KBM-7 (cell line): ENCODE measurements at regions not wholly inside any gene's neighbourhood (a gene's known extent, or its start where the extent isn't known, plus 50 kb on each side); places are given as distances from the start of the nearest gene placed in this dataset.

Experiments
- DNase-seq: peaks from one replicate; pipeline ENCODE4 v3.0.0-alpha.2; 2015
- in situ Hi-C: fragments of 300-500 bp; cut with MboI; formaldehyde crosslinking; loops from 2 replicates; pipeline ENCODE4 v1.14.3; 2020; ENCODE audit warnings: low sequenced_read_pairs, low pct_unique_long_range_greater_than_20kb, mixed read lengths

DNA sequence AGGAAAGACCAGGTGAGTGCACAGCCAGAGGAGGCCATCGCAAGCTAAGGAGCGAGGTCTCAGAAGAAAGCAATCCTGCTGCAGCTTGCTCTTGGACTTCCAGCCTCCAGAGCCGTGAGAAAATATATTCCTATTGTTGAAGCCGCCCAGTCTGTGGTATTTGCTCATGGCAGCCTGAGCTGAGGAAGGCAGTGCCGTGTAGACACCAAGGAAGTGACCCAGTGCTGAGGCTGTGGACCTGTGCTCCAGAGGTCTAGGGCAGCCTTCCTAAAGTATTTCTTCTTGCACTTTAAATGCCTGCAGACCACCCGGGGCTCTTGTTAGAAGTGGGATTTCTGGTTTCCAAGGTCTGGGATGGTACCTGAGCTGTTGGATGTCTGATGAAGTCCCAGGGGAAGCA, 158.5 kb upstream of the KL start:
- in situ Hi-C loops: no loop called here
- DNase-seq: no peak

DNA sequence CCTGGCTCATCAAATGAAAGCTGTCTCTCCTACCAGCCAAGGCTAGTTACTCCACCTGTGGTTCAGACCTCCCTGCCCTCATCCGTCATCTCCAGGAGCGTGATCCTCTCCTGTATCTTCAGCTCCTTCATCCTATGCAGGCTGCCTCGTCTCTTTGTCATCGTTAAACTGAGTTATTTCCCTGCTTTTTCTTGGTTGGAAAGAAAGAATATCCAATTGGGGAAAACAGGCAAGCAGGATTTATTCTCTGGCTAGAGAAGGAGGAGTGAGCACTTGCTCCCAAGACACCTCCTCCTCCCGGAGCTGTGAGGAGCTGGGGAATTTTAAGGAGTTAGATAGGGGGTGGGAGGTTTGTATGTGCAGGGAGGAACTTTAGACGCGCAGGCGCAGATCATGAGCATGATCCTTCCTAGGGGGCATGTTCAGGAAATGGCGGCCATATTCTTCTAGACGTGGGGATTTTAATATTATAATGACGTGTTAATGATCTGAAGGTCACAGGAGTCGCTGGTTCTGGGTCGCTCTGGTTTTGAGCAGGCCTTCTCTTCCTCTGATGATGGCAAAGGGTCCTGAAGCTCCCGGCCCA, 156.4 kb upstream of the KL start:
- in situ Hi-C loops: no loop called here
- no peak for DNase-seq

DNA sequence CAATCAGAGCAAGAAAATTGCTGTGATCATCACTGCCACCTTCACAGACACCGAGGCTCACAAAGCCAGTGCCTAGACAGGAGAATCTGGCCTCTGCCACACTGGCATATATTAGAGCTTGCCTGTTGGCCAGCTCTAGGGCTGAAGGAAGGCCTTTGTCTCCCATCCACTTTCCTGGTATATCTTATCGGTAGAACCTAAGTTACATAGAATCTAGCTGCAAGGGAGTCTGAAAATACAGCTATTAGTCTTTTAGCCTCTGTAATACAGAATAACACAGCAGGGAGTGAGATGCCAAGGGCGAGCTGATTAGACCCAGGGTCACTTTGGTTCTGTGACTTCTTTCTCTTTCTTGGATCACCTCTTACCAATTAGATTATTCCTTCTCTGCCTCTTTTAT, 154.9 kb upstream of the KL start:
- in situ Hi-C loops: no loop called here
- DNase-seq: no peak

DNA sequence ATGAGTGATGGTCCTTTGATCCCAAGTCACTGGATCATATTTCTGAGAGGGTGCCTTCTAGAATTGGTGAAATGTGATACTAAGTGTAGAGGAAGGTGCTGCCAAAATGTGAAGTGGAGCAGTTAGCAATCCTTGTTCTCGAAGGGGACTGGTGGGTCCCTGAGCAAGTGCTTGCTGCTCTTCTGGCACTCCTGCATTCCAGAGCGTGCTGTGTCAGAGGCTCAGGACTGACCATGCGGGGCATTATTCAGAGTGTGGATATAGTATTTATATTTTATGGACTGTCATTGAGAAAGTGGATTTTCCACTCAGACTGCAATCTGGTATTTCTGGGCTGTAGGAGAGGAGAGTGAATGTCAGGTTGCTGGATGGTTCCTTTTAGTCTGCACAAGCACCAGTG, 152.6 kb upstream of the KL start:
- in situ Hi-C loops: no loop called here
- no peak for DNase-seq

DNA sequence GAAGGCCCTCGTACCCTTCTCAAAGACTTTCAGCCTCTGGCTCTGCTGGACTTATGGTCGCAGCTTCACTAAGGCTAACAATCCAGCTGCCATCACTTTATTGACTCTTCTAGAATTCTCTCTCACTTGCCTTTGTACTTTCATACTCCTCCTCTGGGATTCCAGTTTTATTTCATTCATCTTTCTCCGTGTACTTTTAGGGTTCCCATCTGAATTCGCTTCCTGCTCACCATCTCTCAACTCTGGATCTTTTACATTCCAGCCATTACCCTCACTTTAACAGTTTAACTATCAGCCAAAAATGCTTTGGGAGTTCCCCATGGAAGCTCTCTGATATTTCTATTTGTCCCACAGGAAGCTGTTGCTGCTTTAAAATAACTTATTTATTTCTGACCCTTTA, 149.3 kb upstream of the KL start:
- no peak for DNase-seq
- in situ Hi-C loops: no loop called here

DNA sequence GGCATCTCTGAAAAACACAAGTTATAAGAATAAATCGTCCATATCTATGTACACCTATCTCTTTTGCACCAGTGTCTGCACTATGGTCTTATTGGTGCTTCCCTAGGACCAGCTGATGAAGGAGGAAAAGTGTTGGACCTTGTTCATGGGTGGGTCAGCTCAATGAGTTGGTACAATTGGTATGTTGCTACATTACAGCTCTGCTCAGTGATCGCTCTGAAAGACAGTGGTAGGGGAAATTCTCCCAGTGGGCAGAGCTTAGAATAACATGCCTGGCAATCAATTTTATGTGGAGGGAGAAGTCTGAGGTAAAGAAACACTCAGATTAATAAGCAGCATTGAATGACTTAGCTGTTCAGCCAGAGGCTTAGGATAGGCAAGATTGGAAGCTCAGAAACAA, 138.7 kb upstream of the KL start:
- in situ Hi-C loops: no loop called here
- no peak for DNase-seq

DNA sequence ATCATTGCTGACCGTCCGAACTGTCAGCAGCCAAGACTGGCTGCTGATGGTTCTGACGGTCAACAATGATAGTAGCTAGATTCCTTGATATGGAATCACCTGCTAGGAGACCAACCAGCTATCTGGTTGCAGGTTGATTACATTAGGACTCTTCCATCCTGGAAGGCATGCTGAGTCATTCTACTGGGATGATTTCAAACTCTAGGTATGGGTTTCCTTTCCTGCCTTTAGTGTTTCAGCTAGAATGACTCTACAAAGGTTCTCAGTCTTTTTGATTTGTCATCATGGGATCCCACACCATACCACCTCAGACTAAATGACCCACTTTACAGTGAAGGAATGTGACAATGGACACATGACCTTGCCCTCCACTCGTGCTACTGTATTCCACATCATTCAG, 138.1 kb upstream of the KL start:
- no peak for DNase-seq
- in situ Hi-C loops: no loop called here

DNA sequence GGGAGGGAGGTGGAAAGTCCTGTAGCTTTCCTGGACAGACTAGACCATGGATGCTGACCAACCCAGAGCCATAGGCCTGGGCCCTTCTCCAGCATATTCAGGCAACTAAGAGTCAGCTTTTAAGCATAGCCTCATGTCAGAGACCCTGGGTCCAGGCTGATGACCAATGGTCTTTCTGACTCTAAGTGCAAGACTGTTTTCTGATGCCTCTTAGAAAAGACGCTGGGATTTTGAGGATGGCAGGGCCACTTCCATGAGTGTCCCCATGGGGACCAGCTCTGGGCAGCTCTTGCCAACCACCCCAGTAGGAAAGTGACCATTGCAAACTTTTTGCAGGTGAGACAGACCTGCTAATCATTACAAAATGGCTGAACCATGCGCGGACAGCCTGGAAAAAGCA, 135.6 kb upstream of the KL start:
- in situ Hi-C loops: no loop called here
- no peak for DNase-seq

DNA sequence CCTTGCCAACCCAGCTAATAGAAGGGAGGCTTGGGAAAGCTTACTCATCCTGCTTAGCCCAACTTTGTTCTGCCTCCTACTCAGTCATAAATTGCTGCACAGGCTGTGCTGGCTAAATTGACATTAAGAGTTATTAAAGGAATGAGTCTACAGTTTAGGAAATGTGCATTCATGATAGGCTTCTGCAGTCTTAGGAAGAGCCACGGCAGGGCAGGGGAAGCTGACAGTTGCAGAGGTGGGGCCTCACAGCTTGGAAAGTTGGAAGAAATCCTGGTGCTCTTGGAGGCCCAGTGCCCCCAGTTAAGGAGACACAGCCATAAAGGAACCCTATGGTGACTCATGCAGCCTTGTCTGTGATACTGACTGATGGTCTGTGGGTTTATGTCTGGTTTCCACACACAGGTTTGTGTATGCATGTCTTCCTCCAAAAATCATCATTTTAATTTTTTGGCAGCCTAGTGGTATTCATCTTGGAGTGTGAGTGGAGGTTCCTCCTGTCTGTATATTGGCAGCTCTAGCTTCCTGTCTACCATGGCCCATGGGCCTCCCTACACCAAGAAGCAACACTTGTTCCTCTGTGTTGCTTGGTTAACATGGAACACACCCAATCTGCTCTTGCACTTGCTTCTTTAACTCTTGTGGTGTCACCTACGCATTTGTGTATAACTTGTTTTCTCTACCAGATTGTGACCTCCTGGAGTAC, 135.0 kb upstream of the KL start:
- no peak for DNase-seq
- in situ Hi-C loops: no loop called here

DNA sequence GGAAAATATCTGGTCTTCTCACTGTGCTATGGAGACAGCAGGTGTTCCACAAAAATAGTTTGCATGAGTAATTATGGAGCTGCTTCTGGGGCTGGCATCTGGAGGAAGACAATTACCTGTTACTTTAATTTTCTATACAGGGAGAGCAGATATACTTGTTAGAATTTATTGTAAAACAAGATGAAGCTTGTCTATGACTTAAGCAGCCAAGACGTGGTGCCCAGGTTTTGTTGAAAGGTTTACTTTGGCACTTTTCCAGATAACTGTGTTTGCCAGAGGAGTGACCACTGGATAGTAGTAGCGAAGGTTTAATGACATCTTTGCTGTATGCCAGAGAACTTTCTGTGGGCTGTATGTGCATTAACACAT, 134.5 kb upstream of the KL start:
- DNase-seq: no peak
- in situ Hi-C loops: no loop called here

DNA sequence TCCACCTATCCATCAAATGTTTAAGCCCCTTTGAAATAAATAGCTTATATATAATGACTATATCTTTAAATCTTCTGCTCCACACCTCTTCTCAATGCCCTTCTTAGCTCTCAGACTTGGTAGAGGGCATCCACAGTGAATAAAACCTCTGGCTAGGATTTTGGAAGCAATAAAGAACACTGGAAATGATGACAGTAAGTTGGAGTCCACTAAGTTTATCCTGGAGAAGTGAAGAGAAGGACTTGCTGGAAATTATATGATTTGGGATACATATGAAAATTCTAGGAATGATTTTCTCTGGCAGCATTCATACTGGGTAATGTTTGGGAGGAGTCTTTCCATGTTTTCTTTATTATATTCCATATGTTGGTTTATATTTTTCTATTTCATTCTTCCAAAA, 133.5 kb upstream of the KL start:
- no peak for DNase-seq
- in situ Hi-C loops: no loop called here

DNA sequence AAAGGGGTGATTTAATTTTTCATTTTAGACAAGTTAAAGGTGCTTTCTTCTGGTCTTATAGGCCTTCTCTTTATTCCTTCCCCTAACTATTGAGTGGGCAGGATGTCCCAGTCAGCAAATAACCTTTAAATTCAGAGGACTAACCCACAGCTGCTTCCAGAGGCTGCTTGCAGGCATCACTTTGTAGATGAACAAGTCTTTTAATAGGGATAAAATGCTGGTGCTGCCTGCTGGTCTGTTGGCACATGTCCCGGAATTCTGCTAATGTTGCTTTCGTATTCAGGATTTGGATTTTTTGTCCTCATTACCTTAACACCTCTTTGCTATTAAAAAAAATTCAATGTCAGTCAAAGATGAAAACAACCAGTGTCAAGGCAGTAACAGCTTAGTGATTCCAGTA, 132.7 kb upstream of the KL start:
- in situ Hi-C loops: no loop called here
- DNase-seq: no peak

DNA sequence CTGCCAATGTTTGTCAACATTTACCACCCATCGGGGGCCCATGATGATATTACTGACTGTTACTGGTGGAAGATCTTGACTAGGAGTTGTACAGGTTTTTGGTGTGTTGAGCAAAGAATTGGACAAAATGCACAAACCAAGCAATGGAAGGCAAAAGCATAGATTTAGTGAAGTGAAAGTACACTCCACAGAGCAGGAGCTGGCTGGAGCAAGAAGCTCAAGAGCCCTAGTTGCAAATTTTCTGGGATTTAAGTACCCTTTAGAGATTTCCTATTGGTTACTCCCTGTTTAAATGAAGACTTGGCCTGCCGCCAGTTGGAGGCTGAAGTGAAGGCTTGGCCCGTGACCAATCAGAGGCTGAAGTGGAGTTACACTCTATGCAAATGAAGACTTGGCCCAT, 128.6 kb upstream of the KL start:
- in situ Hi-C loops: no loop called here
- no peak for DNase-seq

DNA sequence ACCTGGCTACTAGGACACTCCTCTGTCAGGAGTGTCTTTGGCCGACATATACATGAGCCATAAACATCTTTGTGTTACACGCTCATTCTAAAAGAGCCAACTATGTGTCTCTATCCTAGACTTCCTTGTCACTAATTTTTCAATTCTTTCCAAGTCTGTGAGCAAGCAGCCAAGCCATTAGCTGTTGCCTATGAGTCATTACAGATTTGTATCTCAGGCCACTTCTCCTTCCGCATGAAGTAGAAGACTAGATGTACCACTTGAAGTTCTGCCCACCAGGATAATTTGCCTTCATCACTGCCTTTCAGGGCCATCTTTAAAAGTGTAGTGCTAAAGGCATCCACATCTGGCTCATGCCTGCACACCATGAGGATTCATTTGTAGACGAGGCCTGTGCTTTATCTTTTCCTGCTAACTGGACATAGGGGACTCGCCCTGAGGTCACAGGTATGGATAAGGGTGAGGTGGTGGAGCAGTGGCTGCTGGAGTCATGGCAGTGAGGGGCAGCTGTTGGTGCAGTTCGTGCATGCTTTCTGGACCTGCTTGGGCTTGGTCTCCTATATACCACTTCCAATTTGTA, 126.1 kb upstream of the KL start:
- in situ Hi-C loops: no loop called here
- DNase-seq: no peak

DNA sequence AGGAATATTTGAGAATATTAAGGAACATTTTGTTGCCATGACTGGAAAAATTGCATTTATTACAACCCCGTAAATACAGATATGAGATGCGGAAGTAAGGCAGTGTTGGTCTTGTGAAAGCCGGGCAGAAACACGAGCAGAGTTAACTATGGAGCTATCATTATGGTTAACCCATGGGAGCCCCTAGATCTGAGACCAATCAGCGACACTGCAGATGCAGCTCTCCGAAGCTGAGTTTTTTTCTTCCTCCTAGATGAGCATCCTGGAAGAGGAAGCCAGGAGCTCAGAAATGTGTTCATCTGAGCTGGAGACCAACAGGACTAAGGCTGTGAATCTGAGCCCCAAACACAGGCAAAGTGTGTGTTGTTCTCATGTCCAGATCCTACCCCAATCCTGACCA, 123.0 kb upstream of the KL start:
- no peak for DNase-seq
- in situ Hi-C loops: no loop called here

DNA sequence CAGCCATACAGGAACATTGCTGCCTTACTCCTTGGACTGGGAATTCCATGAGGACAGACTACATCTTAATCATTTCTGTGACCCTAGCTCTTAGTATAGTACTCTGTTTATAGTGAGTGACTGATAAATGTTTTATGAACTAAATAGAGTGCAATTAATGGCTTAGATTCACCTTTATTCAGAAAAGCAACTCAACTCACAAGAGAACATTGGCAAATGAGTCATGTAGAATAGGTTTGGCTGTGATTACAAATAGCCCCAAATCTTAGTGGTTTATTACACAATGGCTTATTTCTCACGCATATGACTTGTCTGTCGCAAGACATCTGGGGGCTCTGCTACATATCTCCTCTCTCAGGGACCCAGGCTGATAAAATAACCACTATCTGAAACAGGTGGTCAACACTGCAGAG, 121.6 kb upstream of the KL start:
- in situ Hi-C loops: no loop called here
- DNase-seq: peak; percentile 27

DNA sequence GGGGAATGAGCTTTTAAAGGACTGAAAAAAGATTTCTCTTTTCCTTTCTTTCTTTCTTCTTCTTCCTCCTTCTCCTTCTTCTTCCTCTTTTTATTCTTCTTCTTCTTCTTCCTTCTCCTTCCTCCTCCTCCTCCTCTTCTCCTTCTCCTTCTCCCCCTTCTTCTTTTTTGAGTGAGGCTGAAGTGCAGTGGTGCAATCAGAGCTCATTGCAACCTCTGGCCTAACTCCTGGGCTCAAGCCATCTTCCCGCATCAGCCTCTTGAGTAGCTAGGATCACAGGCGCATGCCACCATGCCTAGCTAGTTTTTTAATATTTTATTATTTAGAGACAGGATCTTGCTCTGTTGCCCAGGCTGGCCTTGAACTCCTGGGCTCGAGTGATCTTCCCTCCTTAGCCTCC, 120.9 kb upstream of the KL start:
- no peak for DNase-seq
- in situ Hi-C loops: no loop called here

DNA sequence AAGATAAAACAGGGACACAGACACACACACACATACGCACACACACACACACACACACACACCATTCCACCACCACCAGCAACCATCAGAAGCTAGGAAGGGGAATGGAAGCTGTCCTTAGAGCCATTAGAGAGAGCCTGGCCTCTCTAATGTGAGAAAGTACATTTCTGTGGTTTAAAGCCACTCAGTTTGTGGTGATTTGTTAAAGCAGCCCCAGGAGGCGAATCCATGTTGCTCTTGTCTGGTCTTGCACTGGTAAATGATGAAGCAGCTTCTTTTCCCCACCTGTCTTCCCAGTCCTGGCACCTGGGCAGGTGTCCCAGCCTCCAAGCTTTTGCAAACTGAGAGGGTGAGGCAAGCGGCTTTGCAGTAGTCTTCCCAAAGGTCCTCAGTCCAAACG, 118.9 kb upstream of the KL start:
- in situ Hi-C loops: no loop called here
- no peak for DNase-seq

DNA sequence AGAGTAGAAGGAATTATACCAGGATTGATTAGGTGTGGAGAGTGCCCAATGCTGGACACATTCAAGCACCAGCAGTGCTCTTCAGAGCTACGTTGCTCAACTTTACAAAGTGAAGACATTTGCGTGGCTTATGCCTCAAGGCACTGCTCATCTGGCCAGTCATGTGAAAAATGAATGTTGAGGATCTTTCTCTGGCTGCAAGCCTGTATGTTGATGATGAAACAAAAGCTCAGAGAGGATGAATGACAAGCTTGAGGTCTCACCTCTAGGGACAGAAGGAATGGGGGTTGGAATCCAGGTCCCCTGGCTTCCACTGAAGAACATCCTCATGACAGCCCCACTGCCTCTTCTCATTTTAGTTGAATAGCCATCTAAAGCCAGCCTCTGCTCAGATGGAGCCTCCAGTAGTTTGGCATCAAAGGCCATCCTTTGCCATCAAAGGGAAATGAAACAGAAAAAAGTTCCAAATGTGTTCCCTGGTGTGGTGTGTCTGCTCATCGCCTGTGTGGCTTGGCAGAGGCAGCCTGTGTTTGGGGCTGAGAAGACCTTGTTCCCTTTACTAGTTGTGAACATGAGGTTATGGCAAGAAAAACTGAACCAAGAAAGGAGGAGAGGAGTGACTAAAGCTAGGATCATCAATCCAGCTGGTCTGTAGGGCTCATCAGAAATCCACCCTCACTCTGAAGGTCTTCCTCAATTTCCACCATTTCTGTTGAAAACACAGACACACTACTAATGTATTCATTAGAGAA, 114.0 kb upstream of the KL start:
- in situ Hi-C loops: no loop called here
- DNase-seq: no peak

DNA sequence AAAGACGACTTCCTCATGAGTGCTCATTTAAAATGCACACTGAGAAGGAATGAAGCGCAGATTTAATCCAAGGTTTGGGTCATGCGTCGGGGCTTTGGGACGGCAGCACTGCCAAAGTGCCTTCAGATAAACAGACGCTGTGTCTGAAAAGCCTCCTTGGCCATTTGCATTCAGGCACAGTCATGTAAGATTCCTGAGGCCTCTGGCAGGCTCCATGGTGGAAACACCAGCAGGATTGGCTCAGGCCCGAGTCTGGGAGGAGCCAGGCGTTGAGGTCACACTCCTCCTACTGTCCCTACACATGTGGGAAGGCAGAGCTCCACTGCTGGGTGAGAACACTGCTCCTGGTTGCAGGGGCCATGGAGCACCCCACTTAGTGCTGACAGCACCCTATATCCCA, 113.3 kb upstream of the KL start:
- in situ Hi-C loops: no loop called here
- no peak for DNase-seq

DNA sequence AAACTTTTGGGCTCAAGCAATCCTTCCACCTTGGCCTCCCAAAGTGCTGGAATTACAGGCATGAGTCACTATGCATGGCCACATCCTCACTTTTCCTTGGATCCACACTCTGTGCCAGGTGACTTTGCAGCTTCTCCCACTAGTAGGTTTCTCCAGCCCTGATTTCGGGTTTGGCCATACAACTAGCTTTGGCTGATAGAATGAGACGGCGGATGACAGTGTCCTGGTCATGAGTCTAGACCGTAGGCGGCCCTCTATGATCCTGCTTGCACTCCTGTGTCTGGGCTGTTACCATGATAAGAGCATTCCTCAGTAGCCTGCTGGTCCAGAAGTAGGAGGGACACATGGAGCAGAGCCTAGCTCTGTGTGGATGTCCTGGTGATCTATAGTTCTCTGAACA, 112.5 kb upstream of the KL start:
- no peak for DNase-seq
- in situ Hi-C loops: no loop called here
